Esophagus mucosa (tissue), 1 donor: ENCODE measurements at regions not wholly inside any gene's neighbourhood (a gene's known extent, or its start where the extent isn't known, plus 50 kb on each side); places are given as distances from the start of the nearest gene placed in this dataset.
"Not testable (repeated sequence)": the region's sequence is repeated elsewhere in the genome, so short reads cannot be mapped to it uniquely, and the experiment has no call there.

Experiments used
- ATAC-seq: fragments of 200-7000 bp; cut with Tn5 transposase; one replicate; pipeline ENCODE4 v1.9.1; 2020
- donor health status: DM: yes; HTN: yes; CAD: no.

DNA sequence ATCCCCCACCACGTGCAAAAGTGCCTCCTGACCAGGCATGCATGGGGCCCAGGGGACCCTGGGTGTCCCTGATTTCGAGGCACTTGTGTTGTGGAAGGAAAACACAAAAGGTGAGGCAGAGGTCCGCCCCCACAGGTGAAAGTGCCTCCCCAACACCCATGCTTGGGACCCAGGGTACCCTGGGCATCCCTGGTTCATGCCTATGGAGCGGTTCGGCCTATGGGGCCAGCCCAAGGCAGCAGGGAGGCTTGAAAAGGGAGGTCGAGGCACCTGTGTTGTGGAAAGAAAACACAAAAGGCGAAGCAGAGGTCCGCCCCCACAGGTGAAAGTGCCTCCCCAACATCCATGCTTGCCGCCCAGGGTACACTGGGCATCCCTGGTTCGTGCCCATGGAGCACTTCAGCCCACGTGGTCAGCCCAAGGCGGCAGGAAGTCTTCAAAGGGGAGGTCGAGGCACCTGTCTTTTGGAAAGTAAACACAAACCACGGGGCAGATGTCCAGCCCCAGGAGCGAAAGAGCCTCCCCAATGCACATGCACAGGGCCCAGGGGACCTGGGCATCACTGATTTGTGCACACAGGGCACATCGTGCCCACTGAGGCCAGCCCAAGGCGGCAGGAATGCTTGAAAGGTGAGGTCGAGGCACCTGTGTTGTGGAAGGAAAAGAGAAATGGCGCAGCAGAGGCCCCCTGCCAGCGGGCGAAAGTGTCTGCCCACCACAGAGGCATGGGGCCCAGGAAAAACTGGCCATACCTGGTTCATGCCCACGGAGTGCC, 375.5 kb downstream of the ALG10 start:
- no peak for ATAC-seq

DNA sequence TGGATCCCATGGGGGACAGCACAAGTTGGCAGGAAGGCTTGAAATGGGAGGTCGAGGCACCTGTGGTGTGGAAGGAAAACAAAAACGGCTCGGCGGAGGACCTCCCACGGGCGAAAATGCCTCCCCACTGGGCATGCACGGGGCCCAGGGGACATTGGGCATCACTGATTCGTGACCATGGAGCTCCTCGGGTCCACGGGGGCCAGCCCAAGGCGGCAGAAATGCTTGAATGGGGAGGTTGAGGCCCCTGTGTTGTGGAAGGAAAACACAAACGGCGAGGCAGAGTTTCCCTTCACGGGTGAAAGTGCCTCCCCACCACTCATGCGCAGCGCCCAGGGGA, 376.0 kb downstream of the ALG10 start:
- ATAC-seq: no peak

- ATAC-seq: no peak
Observed at GRCh38 chr12:34398706-34399630, 376.7 kb downstream of the ALG10 start.

GRCh38 chr12:34399631-34400410, 377.5 kb downstream of the ALG10 start:
- ATAC-seq: no peak

DNA sequence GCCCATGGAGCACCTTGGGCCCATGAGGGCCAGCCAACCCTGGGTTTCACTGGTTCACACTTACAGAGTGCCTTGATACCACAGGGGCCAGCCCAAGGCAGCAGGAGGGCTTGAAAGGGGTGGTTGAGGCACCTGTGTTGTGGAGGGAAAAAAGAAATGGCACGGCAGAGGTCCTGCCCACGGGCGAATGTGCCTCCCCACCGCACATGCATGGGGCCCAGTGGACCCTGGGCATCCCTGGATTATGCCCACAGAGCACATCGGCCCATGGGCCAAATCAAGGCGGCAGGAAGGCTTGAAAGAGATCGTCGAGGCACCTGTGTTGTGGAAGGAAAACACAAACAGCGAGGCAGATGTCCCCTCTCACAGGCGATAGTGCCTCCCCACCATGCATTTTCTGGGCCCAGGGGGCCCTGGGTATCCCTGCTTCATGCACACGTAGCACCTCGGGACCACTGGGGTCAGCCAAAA, 378.1 kb downstream of the ALG10 start:
- no peak for ATAC-seq

GRCh38 chr12:34400986-34401658, 378.8 kb downstream of the ALG10 start:
- ATAC-seq: no peak

DNA sequence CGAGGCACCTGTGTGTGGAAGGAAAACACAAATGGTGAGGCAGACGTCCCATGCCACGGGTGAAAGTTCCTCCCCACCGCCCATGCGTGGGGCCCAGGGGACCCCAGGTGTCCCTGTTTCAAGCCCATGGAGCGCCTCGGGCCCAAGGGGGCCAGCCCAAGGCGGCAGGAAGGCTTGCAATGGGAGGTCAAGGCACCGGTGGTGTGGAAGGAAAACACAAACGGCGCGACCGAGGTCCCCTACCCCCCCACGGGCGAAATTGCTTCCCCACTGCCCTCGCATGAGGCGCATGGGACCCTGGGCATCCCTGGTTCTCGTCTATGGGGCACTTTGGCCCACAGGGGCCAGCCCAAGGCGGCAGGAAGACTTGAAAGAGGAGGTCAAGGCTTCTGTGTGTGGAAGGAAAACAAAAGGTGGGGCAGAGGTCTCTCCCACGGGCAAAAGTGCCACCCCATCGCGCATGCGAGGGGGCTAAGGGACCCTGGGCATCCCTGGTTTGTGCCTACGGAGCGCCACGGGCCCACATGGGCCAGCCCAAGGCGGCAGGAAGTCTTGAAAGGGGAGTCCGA, 379.4 kb downstream of the ALG10 start:
- no peak for ATAC-seq

- no peak for ATAC-seq
Observed at GRCh38 chr12:34402228-34402898, 380.1 kb downstream of the ALG10 start.

GRCh38 chr12:34402899-34403705, 380.8 kb downstream of the ALG10 start:
- ATAC-seq: no peak

GRCh38 chr12:34403706-34404376, 381.5 kb downstream of the ALG10 start:
- no peak for ATAC-seq

GRCh38 chr12:34404377-34405285, 382.3 kb downstream of the ALG10 start:
- ATAC-seq: no peak

DNA sequence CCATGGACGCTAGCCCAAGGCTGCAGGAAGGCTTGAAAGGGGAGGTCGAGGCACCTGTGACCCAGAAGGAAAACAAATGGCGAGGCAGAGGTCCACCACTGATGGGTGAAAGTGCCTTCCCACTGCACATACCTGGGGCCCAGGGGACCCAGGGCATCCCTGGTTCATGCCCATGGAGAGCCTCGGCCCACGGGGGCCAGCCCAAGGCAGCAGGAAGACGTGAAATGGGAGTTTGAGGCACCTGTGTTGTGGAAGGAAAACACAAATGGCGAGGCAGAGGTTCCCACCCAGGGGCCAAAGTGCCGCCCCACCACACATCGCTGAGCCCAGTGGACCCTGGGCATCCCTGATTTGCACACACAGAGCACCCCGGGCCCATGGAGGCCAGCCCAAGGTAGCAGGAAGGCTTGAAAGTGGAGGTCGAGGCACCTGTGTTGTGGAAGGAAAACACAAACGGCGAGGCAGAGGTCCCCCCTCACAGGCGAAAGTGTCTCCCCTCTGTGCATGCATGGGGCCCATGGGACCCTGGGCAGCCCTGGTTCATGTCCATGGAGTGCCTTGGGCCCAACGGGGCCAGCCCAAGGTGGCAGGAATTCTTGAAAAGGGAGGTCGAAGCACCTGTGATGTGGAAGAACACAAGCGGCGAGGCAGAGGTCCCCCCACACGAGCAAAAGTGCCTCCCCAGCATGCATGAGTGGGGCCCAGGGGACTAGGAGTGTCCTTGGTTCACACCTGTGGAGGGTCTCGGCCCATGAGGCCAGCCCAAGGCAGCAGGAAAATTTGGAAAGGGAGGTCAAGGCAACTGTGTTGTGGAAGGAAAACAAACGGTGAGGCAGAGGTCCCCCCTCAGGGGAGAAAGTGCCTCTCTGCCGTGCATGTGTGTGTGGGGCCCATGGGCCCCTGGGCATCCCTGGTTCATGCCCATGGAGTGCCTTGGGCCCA, 383.3 kb downstream of the ALG10 start:
- ATAC-seq: no peak

DNA sequence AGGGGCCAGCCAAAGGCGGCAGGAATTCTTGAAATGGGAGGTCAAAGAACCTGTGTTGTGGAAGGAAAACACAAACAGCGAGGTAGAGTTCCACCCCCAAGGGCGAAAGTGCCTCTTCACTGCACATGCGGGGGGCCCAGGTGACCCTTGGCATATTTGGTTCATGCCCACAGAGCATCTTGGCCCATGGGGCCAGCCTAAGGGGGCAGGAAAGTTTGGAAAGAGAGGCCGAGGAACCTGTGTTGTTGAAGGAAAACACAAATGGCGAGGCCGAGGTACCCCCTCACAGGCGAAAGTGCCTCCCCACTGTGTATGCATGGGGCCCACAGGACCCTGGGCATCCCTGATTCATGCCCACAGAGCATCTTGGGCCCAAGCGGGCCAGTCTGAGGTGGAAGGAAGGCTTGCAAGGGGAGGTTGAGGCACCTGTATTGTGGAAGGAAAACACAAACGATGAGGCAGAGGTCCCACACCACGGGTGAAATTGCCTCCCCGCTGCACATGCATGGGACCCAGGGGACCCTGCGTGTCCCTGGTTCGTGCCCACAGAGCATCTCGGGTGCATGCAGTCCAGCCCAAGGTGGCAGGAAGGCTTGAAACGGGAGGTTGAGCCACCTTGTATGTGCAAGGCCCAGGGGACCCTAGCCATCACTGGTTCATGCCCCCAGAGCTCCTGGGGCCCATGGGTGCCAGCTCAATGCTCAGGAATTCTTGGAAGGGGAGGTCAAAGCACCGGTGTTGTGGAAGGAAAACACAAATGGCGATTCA, 384.1 kb downstream of the ALG10 start:
- no peak for ATAC-seq

GRCh38 chr12:34406996-34407300, 384.7 kb downstream of the ALG10 start:
- ATAC-seq: no peak

DNA sequence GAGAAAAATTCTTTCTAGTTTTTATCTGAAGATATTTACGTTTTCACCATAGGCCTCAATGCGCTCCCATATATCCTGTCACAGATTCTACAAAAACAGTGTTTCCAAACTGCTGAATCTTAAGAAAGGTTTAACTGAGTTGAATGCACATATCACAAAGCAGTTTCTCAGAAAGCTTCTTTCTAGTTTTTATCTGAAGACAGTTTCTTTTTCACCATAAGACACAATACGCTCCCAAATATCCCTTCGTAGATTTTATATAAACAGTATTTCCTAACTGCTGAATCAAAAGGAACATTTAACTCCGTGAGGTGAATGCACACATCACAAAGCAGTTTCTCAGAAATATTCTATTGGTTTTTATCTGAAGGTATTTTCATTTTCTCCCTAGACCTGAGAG, 385.5 kb downstream of the ALG10 start:
- ATAC-seq: no peak

DNA sequence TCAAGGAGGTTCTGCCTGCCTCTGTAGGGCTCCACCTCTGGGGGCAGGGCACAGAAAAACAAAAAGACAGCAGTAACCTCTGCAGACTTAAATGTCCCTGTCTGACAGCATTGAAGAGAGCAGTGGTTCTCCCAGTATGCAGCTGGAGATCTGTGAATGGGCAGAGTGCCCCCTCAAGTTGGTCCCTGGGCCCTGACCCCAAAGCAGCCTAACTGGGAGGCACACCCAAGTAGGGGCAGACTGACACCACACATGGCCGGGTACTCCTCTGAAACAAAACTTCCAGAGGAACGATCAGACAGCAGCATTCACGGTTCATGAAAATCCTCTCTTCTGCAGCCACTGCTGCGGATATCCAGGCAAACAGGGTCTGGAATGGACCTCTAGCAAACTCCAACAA, 409.2 kb downstream of the ALG10 start:
- not testable (repeated sequence) for ATAC-seq
